ENCODE measurements at regions not wholly inside any gene's neighbourhood (a gene's known extent, or its start where the extent isn't known, plus 50 kb on each side); places are given as distances from the start of the nearest gene placed in this dataset.

DNA sequence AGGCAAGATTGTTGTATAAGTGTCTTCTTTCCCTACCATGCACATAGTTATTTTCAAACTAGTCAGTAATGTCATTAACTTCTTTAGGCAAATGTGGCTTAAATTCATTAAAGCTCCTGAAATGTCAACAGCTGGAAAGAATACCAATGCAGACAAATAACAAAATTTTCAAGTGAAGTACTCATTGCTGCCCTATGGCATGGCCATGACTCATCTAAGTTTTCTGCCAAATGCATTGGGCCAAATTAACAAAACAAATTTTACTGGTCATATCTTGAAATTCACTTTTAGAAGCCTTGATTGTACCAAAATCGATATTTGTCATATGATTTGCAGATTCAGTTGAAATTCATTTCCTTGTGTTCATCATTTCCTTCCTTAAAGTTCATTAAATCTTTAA is 915.9 kb downstream of the SLC6A15 start:
- Mint-ChIP-seq H3K4me3 (no peak overlapping the region), H3K9me3 (no peaks in the 10 kb centered on the region), H3K27me3 (ENCODE audit: insufficient read depth) (no peaks in the 10 kb centered on the region), H3K27ac (no peak overlapping the region), H3K4me1 (ENCODE audit: low read depth) (no peaks in the 10 kb centered on the region), H3K36me3 (ENCODE audit: low read depth) (no peaks in the 10 kb centered on the region)
- no peak for DNase-seq
- TF ChIP-seq, protein P1, sequence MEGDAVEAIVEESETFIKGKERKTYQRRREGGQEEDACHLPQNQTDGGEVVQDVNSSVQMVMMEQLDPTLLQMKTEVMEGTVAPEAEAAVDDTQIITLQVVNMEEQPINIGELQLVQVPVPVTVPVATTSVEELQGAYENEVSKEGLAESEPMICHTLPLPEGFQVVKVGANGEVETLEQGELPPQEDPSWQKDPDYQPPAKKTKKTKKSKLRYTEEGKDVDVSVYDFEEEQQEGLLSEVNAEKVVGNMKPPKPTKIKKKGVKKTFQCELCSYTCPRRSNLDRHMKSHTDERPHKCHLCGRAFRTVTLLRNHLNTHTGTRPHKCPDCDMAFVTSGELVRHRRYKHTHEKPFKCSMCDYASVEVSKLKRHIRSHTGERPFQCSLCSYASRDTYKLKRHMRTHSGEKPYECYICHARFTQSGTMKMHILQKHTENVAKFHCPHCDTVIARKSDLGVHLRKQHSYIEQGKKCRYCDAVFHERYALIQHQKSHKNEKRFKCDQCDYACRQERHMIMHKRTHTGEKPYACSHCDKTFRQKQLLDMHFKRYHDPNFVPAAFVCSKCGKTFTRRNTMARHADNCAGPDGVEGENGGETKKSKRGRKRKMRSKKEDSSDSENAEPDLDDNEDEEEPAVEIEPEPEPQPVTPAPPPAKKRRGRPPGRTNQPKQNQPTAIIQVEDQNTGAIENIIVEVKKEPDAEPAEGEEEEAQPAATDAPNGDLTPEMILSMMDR (IDR thresholded peaks at IDR 0.05) = no peak

DNA sequence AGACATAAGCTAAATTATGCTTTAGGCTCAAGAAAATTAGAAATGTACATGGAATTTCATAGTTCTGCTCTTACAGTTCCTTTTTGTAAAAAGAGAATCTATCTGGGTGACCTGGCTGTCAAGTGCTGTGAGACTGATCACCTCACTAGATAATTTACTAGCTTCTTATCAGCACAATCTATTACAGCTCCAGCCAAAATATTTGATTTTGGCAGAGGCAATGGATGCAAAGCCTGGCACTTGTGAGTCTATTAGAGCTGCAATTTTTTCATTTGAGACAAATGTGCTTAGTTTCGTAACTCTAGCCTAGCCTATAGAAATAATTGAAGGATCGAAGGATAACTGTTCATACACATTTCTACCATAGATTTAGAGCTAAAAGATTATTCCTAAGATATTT is 927.5 kb downstream of the SLC6A15 start:
- Mint-ChIP-seq H3K27ac (no peak overlapping the region), H3K4me1 (ENCODE audit: low read depth) (no peaks in the 10 kb centered on the region), H3K4me3 (no peak overlapping the region), H3K27me3 (ENCODE audit: insufficient read depth) (no peaks in the 10 kb centered on the region), H3K9me3 (no peaks in the 10 kb centered on the region), H3K36me3 (ENCODE audit: low read depth) (no peaks in the 10 kb centered on the region)
- TF ChIP-seq, protein P1 (IDR thresholded peaks at IDR 0.05) = no peak
- no peak for DNase-seq

DNA sequence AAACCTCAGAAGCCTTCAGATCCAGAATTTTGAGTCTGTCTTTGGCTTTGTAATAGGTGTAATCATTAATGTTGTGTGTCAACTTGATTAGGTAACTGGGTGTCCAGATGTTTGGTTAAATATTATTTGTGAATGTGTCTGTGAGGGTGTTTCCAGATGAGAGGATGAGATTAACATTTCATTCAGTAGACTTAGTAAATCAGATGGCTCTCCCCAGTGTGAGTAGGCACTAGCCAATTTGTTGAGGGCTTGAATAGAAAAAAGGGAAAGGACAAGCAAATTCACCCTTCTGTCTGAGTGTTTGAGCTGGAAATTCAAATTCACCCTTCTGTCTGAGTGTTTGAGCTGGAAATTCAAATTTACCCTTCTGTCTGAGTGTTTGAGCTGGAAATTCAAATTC is 932.2 kb downstream of the SLC6A15 start:
- Mint-ChIP-seq H3K36me3 (ENCODE audit: low read depth) (no peaks in the 10 kb centered on the region), H3K27ac (no peak overlapping the region), H3K27me3 (ENCODE audit: insufficient read depth) (no peaks in the 10 kb centered on the region), H3K4me3 (no peak overlapping the region), H3K9me3 (no peaks in the 10 kb centered on the region), H3K4me1 (ENCODE audit: low read depth) (no peaks in the 10 kb centered on the region)
- DNase-seq = no peak
- TF ChIP-seq, protein P1 (IDR thresholded peaks at IDR 0.05) = no peak

DNA sequence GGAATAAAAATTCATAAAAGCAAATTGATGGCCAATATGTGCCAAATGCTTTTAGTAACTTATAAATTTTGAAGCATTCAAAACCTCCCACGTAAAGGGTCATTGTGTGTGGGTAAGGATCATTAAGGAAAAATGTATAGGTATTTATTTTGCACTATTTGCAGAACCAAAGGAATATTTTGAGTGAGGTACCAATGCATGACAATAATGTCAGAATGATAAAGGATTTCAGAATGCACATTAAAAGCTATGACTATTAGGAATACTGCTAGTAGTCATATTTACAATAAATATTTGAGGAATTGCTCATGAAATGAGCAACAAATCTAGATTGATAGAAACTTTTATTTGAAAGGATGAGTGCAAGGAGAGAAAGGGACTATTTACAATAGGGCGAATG is 932.8 kb downstream of the SLC6A15 start:
- no peaks in the 10 kb centered on the region for H3K27me3 Mint-ChIP-seq (ENCODE audit: insufficient read depth)
- no peak overlapping the region for H3K4me3 Mint-ChIP-seq
- H3K9me3 Mint-ChIP-seq = no peaks in the 10 kb centered on the region
- no peak for DNase-seq
- TF ChIP-seq, protein P1 (IDR thresholded peaks at IDR 0.05) = no peak
- H3K4me1 Mint-ChIP-seq (ENCODE audit: low read depth) = no peaks in the 10 kb centered on the region
- no peaks in the 10 kb centered on the region for H3K36me3 Mint-ChIP-seq (ENCODE audit: low read depth)
- H3K27ac Mint-ChIP-seq = no peak overlapping the region

DNA sequence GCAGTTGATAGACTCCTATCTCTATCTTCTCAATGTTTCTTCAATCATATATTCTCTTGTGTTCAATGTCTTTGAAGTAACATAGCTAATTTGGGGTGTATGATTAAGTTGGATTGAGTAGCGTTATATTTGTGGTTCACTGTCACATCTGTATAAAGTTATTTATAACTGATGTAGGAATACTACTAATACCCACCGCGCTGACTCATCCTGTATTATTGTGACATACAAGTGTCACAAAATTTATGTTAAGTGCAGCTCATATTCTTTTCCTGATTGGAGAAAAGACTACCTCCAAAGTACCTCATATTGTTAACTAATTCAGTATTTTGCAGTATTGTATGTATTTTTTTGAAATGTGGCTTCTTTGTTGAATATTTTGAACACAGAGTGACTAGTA is 940.8 kb downstream of the SLC6A15 start:
- Mint-ChIP-seq H3K27ac (no peak overlapping the region), H3K27me3 (ENCODE audit: insufficient read depth) (no peaks in the 10 kb centered on the region), H3K4me1 (ENCODE audit: low read depth) (no peaks in the 10 kb centered on the region), H3K9me3 (no peaks in the 10 kb centered on the region), H3K36me3 (ENCODE audit: low read depth) (no peaks in the 10 kb centered on the region), H3K4me3 (no peak overlapping the region)
- DNase-seq = no peak
- TF ChIP-seq, protein P1 (IDR thresholded peaks at IDR 0.05) = no peak

DNA sequence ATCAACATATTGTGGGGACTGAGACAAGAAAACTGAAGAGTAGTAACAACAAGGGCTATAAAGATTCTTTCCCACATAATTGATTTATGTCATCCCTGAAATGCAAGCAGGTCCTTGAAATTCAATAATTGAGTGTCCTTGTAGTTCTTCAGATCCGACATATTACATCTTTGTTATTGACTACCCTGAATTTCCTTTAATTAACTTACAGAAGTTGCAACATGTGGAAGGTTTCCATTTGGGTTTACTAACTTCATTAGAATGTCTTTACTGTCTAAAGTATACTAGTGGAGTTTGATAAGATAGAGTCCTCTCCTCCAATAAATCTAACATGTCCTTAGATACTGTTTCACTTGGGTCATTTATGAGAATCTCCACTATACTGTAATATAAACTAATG is 951.8 kb downstream of the SLC6A15 start:
- H3K4me3 Mint-ChIP-seq = no peak overlapping the region
- no peak overlapping the region for H3K27ac Mint-ChIP-seq
- TF ChIP-seq, protein P1 (IDR thresholded peaks at IDR 0.05) = no peak
- DNase-seq = no peak
- H3K36me3 Mint-ChIP-seq (ENCODE audit: low read depth) = no peaks in the 10 kb centered on the region
- no peaks in the 10 kb centered on the region for H3K27me3 Mint-ChIP-seq (ENCODE audit: insufficient read depth)
- H3K4me1 Mint-ChIP-seq (ENCODE audit: low read depth) = no peaks in the 10 kb centered on the region; the same call in 1 of the 2 replicates
- no peaks in the 10 kb centered on the region for H3K9me3 Mint-ChIP-seq

All from HFFc6 (cell line).